ENCODE measurements at regions not wholly inside any gene's neighbourhood (a gene's known extent, or its start where the extent isn't known, plus 50 kb on each side); places are given as distances from the start of the nearest gene placed in this dataset.
A peak's percentile ranks its signal among the peaks of the same experiment; 100 is the strongest.

DNA sequence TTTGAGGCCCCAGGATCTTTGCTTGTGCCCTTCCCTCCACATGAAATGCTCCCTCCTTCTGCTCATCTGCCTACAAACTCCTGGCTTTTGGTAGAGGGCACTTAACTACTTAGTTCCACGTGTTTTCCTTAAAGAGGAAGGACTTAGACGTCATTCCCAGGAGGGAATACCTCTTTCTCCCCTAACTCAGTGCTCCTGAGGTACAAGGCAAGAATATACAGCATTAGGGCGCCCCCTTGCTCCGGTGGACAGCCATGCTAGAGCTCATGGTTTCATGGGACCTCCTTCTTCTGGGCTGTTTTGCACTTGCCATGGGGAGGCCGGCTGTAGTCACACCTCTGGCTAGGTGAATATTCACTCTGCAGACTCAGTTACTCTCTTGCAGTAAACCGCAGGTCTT is 93.8 kb upstream of the LY86 start:
- H3K36me3 ChIP-seq (ENCODE audit: control insufficient read depth in 1 of 2, insufficient read depth in 2 of 2, low read length in 2 of 2) = no peaks in the 10 kb centered on the region
- H3K27ac ChIP-seq (ENCODE audit: low read depth, low read length) = no peak overlapping the region
- H4K20me1 ChIP-seq (ENCODE audit: insufficient read depth) = no peaks in the 10 kb centered on the region
- RAD21 ChIA-PET (ENCODE audit: low non-redundant PET in 1 of 2, low total read pairs in 2 of 2, uncharacterized antibody in 2 of 2, unreplicated experiment in 2 of 2) = interaction anchor here (0.7 to 1.0 kb wide), 2 partner anchors 437 to 1024 kb away, joined by 3 read pairs; no protein-coding TSS in a partner anchor
- H3K9me3 ChIP-seq (ENCODE audit: control insufficient read depth in 1 of 2, insufficient read depth in 1 of 2, low read depth in 1 of 2, low read length in 2 of 2) = no peaks in the 10 kb centered on the region
- TF ChIP-seq ATF3 (IDR thresholded peaks at IDR 0.05) (no peak), YY1 (IDR thresholded peaks at IDR 0.05; ENCODE audit: extremely low read depth, insufficient replicate concordance, low read depth, low read length) (peak; percentile 53), EZH2phosphoT487 (IDR thresholded peaks at IDR 0.05; ENCODE audit: borderline replicate concordance) (no peak), RAD21 (IDR thresholded peaks at IDR 0.05; ENCODE audit: low read depth) (peak; percentile 74)
- TF ChIP-seq, protein P1, sequence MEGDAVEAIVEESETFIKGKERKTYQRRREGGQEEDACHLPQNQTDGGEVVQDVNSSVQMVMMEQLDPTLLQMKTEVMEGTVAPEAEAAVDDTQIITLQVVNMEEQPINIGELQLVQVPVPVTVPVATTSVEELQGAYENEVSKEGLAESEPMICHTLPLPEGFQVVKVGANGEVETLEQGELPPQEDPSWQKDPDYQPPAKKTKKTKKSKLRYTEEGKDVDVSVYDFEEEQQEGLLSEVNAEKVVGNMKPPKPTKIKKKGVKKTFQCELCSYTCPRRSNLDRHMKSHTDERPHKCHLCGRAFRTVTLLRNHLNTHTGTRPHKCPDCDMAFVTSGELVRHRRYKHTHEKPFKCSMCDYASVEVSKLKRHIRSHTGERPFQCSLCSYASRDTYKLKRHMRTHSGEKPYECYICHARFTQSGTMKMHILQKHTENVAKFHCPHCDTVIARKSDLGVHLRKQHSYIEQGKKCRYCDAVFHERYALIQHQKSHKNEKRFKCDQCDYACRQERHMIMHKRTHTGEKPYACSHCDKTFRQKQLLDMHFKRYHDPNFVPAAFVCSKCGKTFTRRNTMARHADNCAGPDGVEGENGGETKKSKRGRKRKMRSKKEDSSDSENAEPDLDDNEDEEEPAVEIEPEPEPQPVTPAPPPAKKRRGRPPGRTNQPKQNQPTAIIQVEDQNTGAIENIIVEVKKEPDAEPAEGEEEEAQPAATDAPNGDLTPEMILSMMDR (IDR thresholded peaks at IDR 0.05 in 2 of 3, conservative IDR thresholded peaks at IDR 0.05 in 1 of 3; ENCODE audit: borderline replicate concordance in 1 of 3, insufficient read depth in 1 of 3, low read depth in 2 of 3, low read length in 2 of 3) = peak; percentile 53 to 77 (median 77); a peak in 5 of 6 replicates
- H3K9ac ChIP-seq (ENCODE audit: low read length) = no peak overlapping the region
- CTCF ChIA-PET = interaction anchor here (0.5 to 1.0 kb wide), 5 partner anchors 18 to 530 kb away, joined by 3 to 5 read pairs (median 3); no protein-coding TSS in a partner anchor
- POLR2A ChIA-PET = no interaction called here
- no peak overlapping the region for H3K4me3 ChIP-seq (replicated peaks in 1 of 2; ENCODE audit: low read depth in 1 of 2, low read length in 2 of 2)
- ATAC-seq = peak; percentile 97
- intact Hi-C loops (cut with micrococcal nuclease) = loop anchor here (2.0 kb wide), 1 partner anchor 438 kb away; no protein-coding TSS in a partner anchor
- BruUV-seq (replicated peaks) = no TSS peak
- H3K9me2 ChIP-seq (ENCODE audit: insufficient read depth) = no peaks in the 10 kb centered on the region
- no peak overlapping the region for H3K4me2 ChIP-seq (ENCODE audit: low read length)
- H3K79me2 ChIP-seq (ENCODE audit: insufficient read depth, low read length) = no peaks in the 10 kb centered on the region
- no peak overlapping the region for H2AFZ ChIP-seq (ENCODE audit: low read depth, low read length, poor library complexity, severe bottlenecking)
- no peaks in the 10 kb centered on the region for H3K4me1 ChIP-seq (ENCODE audit: control insufficient read depth in 1 of 2, insufficient read depth in 2 of 2, low read length in 2 of 2)
- DNase-seq (ENCODE audit: low read depth, low spot score) = peak; percentile 49
- peaks cover 23% of the 10 kb centered on the region for H3K27me3 ChIP-seq (ENCODE audit: insufficient read depth, low read length)

- Histone ChIP-seq H2AFZ (ENCODE audit: low read depth, low read length, poor library complexity, severe bottlenecking) (no peak overlapping the region), H4K20me1 (ENCODE audit: insufficient read depth) (no peaks in the 10 kb centered on the region), H3K4me1 (ENCODE audit: control insufficient read depth in 1 of 2, insufficient read depth in 2 of 2, low read length in 2 of 2) (no peaks in the 10 kb centered on the region), H3K9me3 (ENCODE audit: control insufficient read depth in 1 of 2, insufficient read depth in 1 of 2, low read depth in 1 of 2, low read length in 2 of 2) (no peaks in the 10 kb centered on the region), H3K79me2 (ENCODE audit: insufficient read depth, low read length) (no peaks in the 10 kb centered on the region), H3K9ac (ENCODE audit: low read length) (no peak overlapping the region), H3K4me2 (ENCODE audit: low read length) (no peak overlapping the region), H3K4me3 (replicated peaks in 1 of 2; ENCODE audit: low read depth in 1 of 2, low read length in 2 of 2) (no peak overlapping the region), H3K9me2 (ENCODE audit: insufficient read depth) (no peaks in the 10 kb centered on the region), H3K27ac (ENCODE audit: low read depth, low read length) (no peak overlapping the region), H3K36me3 (ENCODE audit: control insufficient read depth in 1 of 2, insufficient read depth in 2 of 2, low read length in 2 of 2) (no peaks in the 10 kb centered on the region), H3K27me3 (ENCODE audit: insufficient read depth, low read length) (peaks cover 33% of the 10 kb centered on the region)
- RAD21 ChIA-PET (ENCODE audit: low non-redundant PET in 1 of 2, low total read pairs in 2 of 2, uncharacterized antibody in 2 of 2, unreplicated experiment in 2 of 2) = no interaction called here
- intact Hi-C loops (cut with micrococcal nuclease) = loop anchor here (2.0 kb wide), 1 partner anchor 439 kb away; no protein-coding TSS in a partner anchor
- no peak for DNase-seq (ENCODE audit: low read depth, low spot score)
- BruUV-seq (replicated peaks) = no TSS peak
- CTCF ChIA-PET = no interaction called here
- POLR2A ChIA-PET = no interaction called here
- ATAC-seq = no peak
- TF ChIP-seq, protein P2, sequence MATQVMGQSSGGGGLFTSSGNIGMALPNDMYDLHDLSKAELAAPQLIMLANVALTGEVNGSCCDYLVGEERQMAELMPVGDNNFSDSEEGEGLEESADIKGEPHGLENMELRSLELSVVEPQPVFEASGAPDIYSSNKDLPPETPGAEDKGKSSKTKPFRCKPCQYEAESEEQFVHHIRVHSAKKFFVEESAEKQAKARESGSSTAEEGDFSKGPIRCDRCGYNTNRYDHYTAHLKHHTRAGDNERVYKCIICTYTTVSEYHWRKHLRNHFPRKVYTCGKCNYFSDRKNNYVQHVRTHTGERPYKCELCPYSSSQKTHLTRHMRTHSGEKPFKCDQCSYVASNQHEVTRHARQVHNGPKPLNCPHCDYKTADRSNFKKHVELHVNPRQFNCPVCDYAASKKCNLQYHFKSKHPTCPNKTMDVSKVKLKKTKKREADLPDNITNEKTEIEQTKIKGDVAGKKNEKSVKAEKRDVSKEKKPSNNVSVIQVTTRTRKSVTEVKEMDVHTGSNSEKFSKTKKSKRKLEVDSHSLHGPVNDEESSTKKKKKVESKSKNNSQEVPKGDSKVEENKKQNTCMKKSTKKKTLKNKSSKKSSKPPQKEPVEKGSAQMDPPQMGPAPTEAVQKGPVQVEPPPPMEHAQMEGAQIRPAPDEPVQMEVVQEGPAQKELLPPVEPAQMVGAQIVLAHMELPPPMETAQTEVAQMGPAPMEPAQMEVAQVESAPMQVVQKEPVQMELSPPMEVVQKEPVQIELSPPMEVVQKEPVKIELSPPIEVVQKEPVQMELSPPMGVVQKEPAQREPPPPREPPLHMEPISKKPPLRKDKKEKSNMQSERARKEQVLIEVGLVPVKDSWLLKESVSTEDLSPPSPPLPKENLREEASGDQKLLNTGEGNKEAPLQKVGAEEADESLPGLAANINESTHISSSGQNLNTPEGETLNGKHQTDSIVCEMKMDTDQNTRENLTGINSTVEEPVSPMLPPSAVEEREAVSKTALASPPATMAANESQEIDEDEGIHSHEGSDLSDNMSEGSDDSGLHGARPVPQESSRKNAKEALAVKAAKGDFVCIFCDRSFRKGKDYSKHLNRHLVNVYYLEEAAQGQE (IDR thresholded peaks at IDR 0.05; ENCODE audit: low read depth) = no peak
- no peak for TF ChIP-seq EGR1 (IDR thresholded peaks at IDR 0.05; ENCODE audit: low read depth)
- TF ChIP-seq RAD21 (IDR thresholded peaks at IDR 0.05; ENCODE audit: low read depth) = no peak
- TF ChIP-seq, protein P1 (IDR thresholded peaks at IDR 0.05 in 2 of 3, conservative IDR thresholded peaks at IDR 0.05 in 1 of 3; ENCODE audit: borderline replicate concordance in 1 of 3, insufficient read depth in 1 of 3, low read depth in 2 of 3, low read length in 2 of 3) = no peak
- TF ChIP-seq CBX3 (IDR thresholded peaks at IDR 0.05; ENCODE audit: low read depth) = no peak
- TF ChIP-seq EZH2 (IDR thresholded peaks at IDR 0.05) = no peak
- no peak for TF ChIP-seq ZNF274 (IDR thresholded peaks at IDR 0.05; ENCODE audit: low read depth, low read length)
Measured at GRCh38 chr6:6495851-6496250, 92.7 kb upstream of the LY86 start.

Measured in HCT116 (cell line).